Motor neuron (in vitro differentiated cells): ENCODE measurements at regions not wholly inside any gene's neighbourhood (a gene's known extent, or its start where the extent isn't known, plus 50 kb on each side); places are given as distances from the start of the nearest gene placed in this dataset.

ENCODE experiments used
- ATAC-seq, 8 experiments: fragments of 200-7000 bp; cut with Tn5 transposase; replicated peaks in 6 of 8; 2 replicates each; pipeline ENCODE4 v1.8.0; 2021; ENCODE audit warnings: mild to moderate bottlenecking in 8 of 8, moderate library complexity in 8 of 8
- H3K27ac ChIP-seq, 2 donors: fragments of 250-450 bp; sonication (Bioruptor Pico); 2 replicates each; pipeline ENCODE4 v1.9.0; 2021; ENCODE audit warnings: antibody characterized with exemption in 2 of 2, mild to moderate bottlenecking in 2 of 2, moderate library complexity in 1 of 2
- H3K4me1 ChIP-seq, 2 donors: fragments of 250-450 bp; sonication (Bioruptor Pico); replicated peaks in 1 of 2; 2 replicates each; pipeline ENCODE4 v1.6.1; 2021; ENCODE audit warnings: antibody characterized with exemption in 2 of 2, mild to moderate bottlenecking in 2 of 2, moderate library complexity in 1 of 2
- H3K4me3 ChIP-seq, 5 donors: fragments of 250-450 bp; sonication (Bioruptor Pico); 2 replicates each; pipeline ENCODE4 v1.9.0; 2021; ENCODE audit warnings: antibody characterized with exemption in 5 of 5, mild to moderate bottlenecking in 5 of 5, moderate library complexity in 4 of 5
- WGBS, 10 experiments: fragments of 450-650 bp; shearing (Covaris generic); methylation state at CpG; one replicate each; pipeline ENCODE4 v1.0.0; 2022; 5-methylcytosine and 5-hydroxymethylcytosine counted together
- in situ Hi-C, 9 experiments: fragments of 400-800 bp; cut with MboI; loops; one replicate each; pipeline ENCODE4 v1.15.0; 2021; ENCODE audit warnings: low sequenced_read_pairs in 9 of 9, low pct_unique_long_range_greater_than_20kb in 2 of 9; ENCODE audit not compliant: unreplicated experiment in 9 of 9

DNA sequence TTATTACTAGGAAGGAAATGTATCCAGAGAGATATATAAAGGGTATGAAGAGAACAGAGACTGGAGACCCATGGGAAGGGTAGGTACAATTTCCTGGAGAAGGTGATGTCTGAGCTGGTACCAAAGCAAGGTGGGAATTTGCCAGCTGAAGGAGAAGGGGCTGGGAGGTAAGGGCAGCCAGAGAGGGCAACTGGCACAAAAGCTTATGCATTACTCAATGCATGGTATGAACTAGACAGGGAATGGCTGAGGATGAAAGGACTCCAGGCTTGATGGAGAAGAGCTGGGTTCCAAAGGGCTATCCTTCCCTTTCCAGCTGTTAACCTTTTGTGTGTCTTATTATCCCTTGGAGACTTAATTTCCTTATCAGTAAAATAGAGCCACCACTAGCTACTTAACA, 113.6 kb upstream of the GADD45A start:
- no peaks in the 10 kb centered on the region for H3K4me1 ChIP-seq

DNA sequence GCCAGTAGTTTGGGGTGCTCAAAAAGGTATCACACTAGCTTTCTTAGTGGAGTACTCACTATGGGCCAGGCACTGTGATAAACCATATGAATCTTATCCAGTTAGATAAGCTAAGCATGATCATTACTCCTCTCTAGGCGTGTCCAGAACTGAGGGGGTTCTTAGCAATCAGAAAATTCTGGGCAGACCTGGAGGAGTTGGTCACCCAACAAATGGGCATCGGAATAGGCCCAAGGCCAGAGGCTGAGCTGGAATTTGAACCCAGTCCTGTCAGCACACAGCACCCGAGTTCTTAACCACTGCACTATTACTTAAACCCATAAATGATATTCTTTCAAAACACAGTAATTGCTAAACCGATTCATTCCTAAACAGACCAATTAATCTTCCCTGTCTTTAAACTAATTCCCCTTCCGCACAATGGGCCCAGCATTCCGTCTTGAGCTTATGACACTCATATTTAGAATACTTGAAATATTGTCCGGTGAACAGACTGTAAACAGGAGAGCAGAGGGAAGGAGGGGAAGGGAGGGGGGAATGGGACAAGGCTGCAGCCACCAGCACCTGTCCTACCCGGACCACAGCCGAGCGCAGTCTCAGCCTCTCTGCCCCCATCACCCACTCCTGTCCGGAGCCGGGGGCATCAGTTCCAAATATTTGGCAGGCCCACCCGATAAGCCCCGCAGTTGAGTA, 113.0 kb upstream of the GADD45A start:
- WGBS, 10 experiments, result 55 to 100% (median 88%) methylated on average over 2 to 11 of the region's 14 CpGs; no CpG with 5 or more reads in 1 of the 10 experiments
- Histone ChIP-seq H3K4me1 (no peaks in the 10 kb centered on the region), H3K4me3 (no peak overlapping the region), H3K27ac (no peak overlapping the region)
- in situ Hi-C loops, result no loop called here
- ATAC-seq, result no peak

More for the DNA sequence above, 113.6 kb upstream of the GADD45A start:
- no peak overlapping the region for H3K4me3 ChIP-seq
- in situ Hi-C loops, result no loop called here
- no peak for ATAC-seq
- H3K27ac ChIP-seq, result no peak overlapping the region

DNA sequence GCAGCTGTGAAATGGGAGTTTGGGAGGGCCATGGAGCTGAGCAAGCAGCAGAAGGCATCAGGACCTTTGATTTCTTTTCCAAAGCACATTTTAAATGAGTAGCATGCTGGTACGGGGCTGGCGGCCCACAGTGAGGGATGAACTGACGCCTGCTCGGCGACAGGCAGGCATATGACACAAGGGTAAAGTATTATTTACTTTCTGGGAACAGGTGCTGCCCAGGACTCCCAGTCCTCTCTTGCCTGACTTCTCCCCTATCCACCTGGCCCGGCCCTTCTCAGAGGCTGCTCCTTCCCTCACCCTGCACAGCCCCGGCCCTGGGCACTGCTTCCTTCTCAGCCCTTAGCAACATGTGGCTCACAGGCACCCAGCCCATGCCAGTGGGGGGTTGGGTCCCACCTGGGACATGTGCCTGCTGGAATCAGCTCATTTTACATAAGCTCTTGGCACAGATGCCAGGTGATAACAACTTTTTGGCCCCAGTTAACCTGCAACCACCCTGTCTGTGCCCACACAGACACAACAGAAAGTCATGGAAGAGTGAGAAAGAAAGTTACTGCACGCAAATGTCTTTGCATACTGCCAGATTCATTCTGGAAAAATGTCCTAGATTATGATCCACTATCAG, 112.3 kb upstream of the GADD45A start:
- no peak overlapping the region for H3K4me3 ChIP-seq
- no peaks in the 10 kb centered on the region for H3K4me1 ChIP-seq
- 7 to 100% (median 77%) methylated on average over 1 to 8 of the region's 8 CpGs; no CpG with 5 or more reads in 1 of the 10 experiments for WGBS, 10 experiments
- no peak overlapping the region for H3K27ac ChIP-seq
- ATAC-seq, result peak in 2 of 8 experiments; percentile 9 to 62
- in situ Hi-C loops, result no loop called here

DNA sequence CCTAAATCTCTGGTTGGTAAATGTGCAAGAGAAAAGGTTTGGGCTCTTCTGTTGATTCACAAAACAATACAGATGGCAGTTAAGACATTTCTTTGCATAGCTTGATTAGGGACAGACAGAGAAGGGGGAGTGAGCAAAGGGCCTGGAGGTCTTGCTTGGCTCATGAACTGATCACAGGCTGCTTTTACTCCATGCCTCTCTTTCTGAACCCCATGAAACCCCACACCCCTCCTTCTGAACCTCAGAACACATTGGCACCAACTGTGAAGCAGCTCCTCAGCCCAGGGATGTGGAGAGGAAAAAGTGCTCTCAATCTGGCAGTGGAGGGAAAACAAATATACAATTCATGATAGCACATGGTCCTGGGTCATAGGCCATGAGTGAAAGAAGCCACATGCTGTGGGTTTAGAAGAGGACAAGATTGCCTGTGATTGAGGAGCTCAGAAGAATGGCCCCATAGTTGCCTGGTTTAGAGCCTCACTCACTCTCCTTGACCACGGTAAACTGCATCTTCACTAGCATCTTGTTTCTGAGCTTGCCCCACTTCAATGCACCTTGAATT, 111.6 kb upstream of the GADD45A start:
- in situ Hi-C loops, result no loop called here
- Histone ChIP-seq H3K27ac (no peak overlapping the region), H3K4me1 (no peaks in the 10 kb centered on the region), H3K4me3 (no peak overlapping the region)
- 50 to 100% (median 83%) methylated on average over 1 of the region's 1 CpG; no CpG with 5 or more reads in 3 of the 10 experiments for WGBS, 10 experiments
- ATAC-seq, result no peak

DNA sequence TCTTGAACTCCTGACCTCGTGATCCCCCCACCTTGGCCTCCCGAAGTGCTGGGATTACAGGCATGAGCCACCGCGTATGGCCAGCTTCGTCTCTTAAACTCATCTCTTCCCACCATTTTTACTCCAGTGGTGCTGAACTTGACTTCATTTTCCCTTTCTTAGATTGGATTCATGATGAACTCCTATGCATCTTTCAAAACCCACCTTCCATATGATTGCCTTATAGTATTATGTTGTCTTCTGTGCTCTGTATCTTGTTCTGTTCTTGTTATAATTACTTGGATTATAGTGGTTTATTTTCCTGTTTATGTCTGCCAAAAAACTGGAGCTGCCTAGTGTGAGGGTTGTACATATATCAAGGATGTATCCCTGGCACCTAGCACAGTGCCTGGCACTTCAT, 110.8 kb upstream of the GADD45A start:
- Histone ChIP-seq H3K4me3 (no peak overlapping the region), H3K27ac (no peak overlapping the region), H3K4me1 (no peaks in the 10 kb centered on the region)
- no peak for ATAC-seq
- WGBS, 10 experiments, result 80 to 100% (median 93%) methylated on average over 1 to 5 of the region's 5 CpGs; no CpG with 5 or more reads in 3 of the 10 experiments
- in situ Hi-C loops, result no loop called here

DNA sequence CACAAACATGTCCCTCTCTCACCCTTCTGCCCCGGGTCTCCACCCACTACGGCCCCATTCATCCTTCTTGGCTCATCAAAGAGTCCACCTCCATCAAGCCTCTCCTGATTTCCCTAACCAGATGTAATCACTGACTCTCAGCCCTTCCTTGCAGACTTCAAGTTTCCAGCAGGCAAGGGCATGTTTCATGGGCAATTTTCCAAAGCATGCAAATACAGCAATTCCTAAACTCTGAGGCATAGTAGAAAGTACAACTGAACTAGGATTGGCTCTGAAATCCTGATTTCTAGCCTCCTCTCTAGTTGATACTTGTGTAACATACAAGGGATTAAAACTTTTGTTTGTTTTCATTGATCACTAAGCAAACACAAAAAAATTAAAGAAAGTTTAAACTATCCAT, 109.1 kb upstream of the GADD45A start:
- 20 to 100% (median 66%) methylated on average over 1 to 2 of the region's 2 CpGs; no CpG with 5 or more reads in 2 of the 10 experiments for WGBS, 10 experiments
- in situ Hi-C loops, result no loop called here
- H3K4me3 ChIP-seq, result no peak overlapping the region
- no peaks in the 10 kb centered on the region for H3K4me1 ChIP-seq
- peak in 3 of 8 experiments; percentile 58 to 94 (median 94) for ATAC-seq
- H3K27ac ChIP-seq, result no peak overlapping the region

DNA sequence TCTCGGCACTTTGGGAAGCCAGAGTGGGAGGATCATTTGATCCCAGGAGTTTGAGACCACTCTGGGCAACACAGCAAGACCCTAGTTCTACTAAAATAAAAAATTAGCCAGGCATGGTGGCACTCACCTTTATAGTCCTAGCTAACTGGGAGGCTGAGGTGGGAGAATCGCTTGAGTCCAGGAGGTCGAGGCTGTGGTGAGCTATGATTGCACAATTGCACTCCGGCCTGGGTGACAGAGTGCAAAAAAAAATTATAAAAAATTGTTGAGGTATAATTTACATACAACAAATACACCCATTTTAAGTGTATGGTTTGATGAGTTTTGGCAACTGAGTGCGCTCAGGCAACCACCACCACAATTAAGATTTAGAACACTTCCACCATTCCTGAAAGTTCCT, 108.5 kb upstream of the GADD45A start:
- ATAC-seq, result no peak
- in situ Hi-C loops, result no loop called here
- 73 to 100% (median 88%) methylated on average over 1 to 5 of the region's 5 CpGs; no CpG with 5 or more reads in 1 of the 10 experiments for WGBS, 10 experiments
- no peaks in the 10 kb centered on the region for H3K4me1 ChIP-seq
- no peak overlapping the region for H3K4me3 ChIP-seq
- H3K27ac ChIP-seq, result no peak overlapping the region

DNA sequence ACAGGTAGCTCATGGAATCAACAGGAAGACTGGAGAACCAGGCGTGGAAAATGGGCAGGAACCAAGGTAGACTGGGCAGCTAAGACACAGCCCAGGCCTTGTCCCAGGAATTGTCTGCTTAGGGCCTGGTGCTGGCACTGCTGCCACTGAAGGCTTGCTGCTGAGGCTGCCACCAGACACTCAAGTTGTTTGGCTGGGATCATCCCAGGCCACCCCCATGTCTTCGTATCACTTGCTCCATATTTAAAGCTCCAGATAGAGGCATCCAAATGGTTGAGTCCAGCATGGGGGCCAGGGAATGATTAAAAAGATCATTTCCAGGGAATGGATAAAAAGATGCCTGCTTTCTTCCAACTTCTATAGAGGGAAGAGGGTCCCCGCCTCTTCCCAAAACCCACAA, 107.4 kb upstream of the GADD45A start:
- WGBS, 10 experiments, result 88 to 100% (median 89%) methylated on average over 1 to 3 of the region's 3 CpGs; no CpG with 5 or more reads in 1 of the 10 experiments
- in situ Hi-C loops, result no loop called here
- ATAC-seq, result no peak
- no peak overlapping the region for H3K4me3 ChIP-seq
- H3K4me1 ChIP-seq, result no peaks in the 10 kb centered on the region
- H3K27ac ChIP-seq, result no peak overlapping the region

DNA sequence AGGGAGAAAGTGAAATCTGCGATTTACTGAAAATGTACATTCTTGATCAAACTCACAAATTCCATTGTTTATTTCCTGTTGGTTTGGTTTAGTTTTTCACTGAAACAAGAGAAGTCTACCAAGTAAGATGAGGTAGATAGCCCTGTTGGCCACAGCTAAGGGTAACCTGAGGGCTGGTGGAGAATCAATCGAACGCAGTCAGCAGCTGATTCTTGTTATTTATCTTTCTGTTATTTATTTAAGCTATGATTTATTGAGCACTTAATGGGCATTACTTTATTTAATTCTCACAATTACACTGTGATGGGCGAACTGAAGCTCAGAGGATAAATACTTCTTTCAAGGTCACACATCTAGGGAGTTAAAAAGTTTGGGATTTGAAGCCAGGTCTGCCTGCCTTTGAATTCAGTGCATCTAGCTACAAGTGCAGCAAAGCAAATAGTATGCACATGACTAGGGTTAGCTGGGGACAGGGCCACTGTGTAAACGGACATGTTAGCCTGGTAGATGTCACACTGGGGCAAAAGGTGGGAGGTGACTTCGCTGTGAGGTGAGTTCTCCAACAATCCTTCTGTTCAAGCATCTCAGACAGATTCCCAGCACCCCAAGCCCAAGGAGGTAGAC, 106.5 kb upstream of the GADD45A start:
- Histone ChIP-seq H3K4me1 (no peaks in the 10 kb centered on the region), H3K27ac (no peak overlapping the region), H3K4me3 (no peak overlapping the region)
- in situ Hi-C loops, result no loop called here
- whole genome bisulfite sequencing, 10 experiments, result 60 to 94% (median 86%) methylated on average over 1 to 6 of the region's 6 CpGs; no CpG with 5 or more reads in 2 of the 10 experiments
- no peak for ATAC-seq

DNA sequence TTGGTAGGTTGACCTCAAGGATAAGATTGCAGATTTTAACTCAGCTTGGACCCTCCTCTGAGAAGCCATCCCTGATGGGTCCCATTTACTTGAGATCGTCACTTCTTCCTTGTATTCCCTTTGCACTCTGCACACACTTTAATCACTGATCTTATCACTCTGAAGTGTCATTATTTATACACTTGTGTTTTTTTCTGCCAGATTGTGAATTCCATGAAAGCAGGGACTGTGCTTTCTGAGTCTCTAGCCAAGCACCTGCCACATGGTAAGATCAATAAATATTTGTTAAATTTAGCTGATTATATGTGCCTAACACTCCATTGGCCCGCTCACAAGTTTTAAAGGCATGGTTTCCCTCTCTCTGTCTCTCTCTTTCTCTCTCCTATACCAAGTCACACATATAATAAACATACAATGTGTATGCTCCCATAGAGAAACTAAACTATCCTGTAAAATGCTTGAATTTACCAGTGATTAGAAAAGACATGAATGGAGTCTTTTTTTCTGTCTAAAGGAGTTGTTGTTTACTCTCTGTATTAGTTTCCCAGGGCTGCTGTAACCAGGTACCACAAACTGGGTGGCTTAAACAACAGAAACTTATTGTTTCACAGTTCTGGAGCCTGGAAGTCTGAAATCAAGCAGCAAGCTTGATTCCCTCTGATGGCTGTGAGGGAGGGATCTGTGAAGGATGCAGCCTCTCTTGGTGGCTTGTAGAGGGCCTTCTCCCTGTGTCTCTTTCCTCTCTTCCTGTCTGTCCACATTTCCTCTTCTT, 105.2 kb upstream of the GADD45A start:
- Histone ChIP-seq H3K4me1 (no peaks in the 10 kb centered on the region), H3K4me3 (no peak overlapping the region), H3K27ac (no peak overlapping the region)
- in situ Hi-C loops, result no loop called here
- ATAC-seq, result no peak
- WGBS, 10 experiments, result 79 to 100% (median 100%) methylated on average over 1 to 2 of the region's 2 CpGs; no CpG with 5 or more reads in 2 of the 10 experiments

DNA sequence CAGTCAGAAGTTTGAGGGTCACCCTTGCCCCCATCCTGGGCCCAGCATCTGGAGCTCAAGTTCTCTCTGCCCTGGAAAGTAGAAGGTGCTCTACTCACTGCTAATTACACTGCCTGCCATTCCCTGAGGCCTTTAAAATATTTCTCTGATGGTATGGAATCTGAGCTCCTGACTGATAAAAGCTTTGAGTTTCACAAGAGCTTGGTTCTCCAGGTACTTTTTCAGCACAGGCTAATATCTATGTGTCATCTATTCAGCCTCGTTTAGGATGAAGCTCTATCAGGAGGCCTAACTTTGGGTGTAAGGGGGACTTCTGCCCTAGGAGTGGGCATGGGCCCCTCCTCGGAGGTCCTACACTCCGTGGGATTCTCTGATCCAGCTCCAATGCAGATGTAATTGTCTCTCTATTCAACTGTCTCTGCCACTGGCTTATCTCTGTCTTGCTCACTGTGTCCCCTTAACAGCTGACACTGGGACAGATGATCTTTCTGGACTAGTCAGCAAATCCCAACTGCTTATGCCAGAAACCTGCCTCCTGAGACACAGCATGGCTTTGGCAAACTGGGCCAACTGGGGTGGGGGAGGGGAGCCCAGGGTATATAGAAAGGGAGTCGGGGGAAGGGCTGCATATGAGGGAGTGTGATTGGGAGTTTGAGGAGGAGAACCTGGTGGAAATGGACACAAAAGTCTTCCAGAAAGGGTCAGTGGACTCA, 104.2 kb upstream of the GADD45A start:
- Histone ChIP-seq H3K4me3 (no peak overlapping the region), H3K27ac (no peak overlapping the region), H3K4me1 (no peaks in the 10 kb centered on the region)
- in situ Hi-C loops, result no loop called here
- WGBS, 10 experiments, result 43 to 86% (median 73%) methylated on average over 1 to 4 of the region's 4 CpGs; no CpG with 5 or more reads in 6 of the 10 experiments
- ATAC-seq, result no peak

DNA sequence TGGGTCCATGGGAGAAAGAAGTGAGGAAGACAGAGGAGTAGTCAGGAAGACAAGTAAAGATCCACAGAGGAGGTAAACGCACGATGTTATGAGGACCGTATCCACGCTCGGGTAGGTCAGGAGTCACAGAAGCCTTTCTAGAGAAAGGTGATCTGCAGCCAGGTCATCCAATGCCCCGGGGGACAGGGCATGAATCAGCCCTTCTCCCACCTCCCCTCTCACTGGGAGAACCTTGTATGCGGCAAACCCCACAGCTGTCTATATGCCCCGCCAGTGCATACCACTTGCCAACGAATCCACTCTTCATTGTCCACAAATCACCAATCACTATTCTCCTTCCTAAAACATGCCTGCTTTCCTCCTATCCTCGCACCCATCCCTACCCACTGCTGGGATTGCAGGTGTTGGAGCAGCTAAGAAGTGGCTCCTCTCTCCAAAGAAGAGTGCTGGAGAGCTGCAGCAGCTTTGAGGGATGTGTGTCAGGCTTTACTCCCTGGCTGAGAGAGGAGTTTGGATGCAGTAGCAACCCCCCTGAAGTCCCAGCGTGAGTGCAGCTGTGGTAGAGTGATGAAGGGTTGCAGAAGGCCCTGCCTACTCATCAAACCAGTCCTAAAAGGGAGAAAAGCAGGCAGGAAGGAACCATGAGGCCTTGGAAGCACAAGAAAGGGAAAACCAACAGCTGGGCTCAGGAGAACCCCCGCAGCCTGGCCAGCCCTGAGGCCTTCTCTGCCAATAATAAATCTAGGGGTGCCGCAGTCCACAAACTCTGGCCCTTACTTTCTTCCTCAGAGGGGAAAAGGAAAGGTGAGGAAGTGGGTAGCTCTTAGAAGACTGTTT, 102.2 kb upstream of the GADD45A start:
- WGBS, 10 experiments, result 40 to 93% (median 83%) methylated on average over 1 to 13 of the region's 13 CpGs; no CpG with 5 or more reads in 2 of the 10 experiments

More for the DNA sequence above, 102.2 kb upstream of the GADD45A start:
- no peak overlapping the region for H3K27ac ChIP-seq
- ATAC-seq, result no peak
- in situ Hi-C loops, result no loop called here
- no peak overlapping the region for H3K4me3 ChIP-seq
- H3K4me1 ChIP-seq, result no peaks in the 10 kb centered on the region
